Tibial artery (tissue), 4 donors: ENCODE measurements at regions not wholly inside any gene's neighbourhood (a gene's known extent, or its start where the extent isn't known, plus 50 kb on each side); places are given as distances from the start of the nearest gene placed in this dataset.

ENCODE experiments used
- DNase-seq, 2 donors: peaks; one replicate each; pipeline ENCODE4 v3.0.0-alpha.2; 2019
- H3K27ac ChIP-seq, 2 donors: fragments of 200-600 bp; sonication (generic) in 1 of 2; 1 replicate in 1 of 2; 2 replicates in 1 of 2; pipeline ENCODE4 v1.5.1; 2018 to 2019; ENCODE audit warnings: mild to moderate bottlenecking in 1 of 2
- H3K27me3 ChIP-seq, 2 donors: fragments of 200-600 bp; sonication (generic) in 1 of 2; one replicate each; pipeline versions ENCODE4 v1.5.1 to v1.6.0; 2016 to 2019
- H3K36me3 ChIP-seq, 3 donors: fragments of 200-600 bp; sonication (generic) in 2 of 3; one replicate each; pipeline ENCODE4 v1.5.1; 2016 to 2019; ENCODE audit warnings: mild to moderate bottlenecking in 2 of 3
- H3K4me1 ChIP-seq, 4 donors: fragments of 200-600 bp; sonication (generic) in 2 of 4; 1 replicate in 3 of 4; 2 replicates in 1 of 4; pipeline ENCODE4 v1.5.1; 2016 to 2019
- H3K4me3 ChIP-seq, 2 donors: fragments of 200-600 bp; sonication (generic) in 1 of 2; 1 replicate in 1 of 2; 2 replicates in 1 of 2; pipeline ENCODE4 v1.5.1; 2018 to 2019; ENCODE audit warnings: mild to moderate bottlenecking in 2 of 2
- H3K9me3 ChIP-seq, 3 donors: fragments of 200-600 bp; sonication (generic) in 1 of 3; one replicate each; pipeline ENCODE4 v1.5.1; 2016 to 2019
- intact Hi-C: fragments of 100-400 bp; cut with DNase I; formaldehyde crosslinking; loops from one replicate; pipeline ENCODE4 v1.15.0; 2023; ENCODE audit warnings: low total_unique reads
- TF ChIP-seq, protein P1 (sequence below), 2 experiments: fragments of 200-600 bp in 1 of 2; fragments of 450-650 bp in 1 of 2; IDR thresholded peaks; one replicate each; pipeline ENCODE4 v1.5.1; 2017 to 2019; ENCODE audit warnings: antibody characterized with exemption in 2 of 2, mild to moderate bottlenecking in 1 of 2, moderate library complexity in 1 of 2

DNA sequence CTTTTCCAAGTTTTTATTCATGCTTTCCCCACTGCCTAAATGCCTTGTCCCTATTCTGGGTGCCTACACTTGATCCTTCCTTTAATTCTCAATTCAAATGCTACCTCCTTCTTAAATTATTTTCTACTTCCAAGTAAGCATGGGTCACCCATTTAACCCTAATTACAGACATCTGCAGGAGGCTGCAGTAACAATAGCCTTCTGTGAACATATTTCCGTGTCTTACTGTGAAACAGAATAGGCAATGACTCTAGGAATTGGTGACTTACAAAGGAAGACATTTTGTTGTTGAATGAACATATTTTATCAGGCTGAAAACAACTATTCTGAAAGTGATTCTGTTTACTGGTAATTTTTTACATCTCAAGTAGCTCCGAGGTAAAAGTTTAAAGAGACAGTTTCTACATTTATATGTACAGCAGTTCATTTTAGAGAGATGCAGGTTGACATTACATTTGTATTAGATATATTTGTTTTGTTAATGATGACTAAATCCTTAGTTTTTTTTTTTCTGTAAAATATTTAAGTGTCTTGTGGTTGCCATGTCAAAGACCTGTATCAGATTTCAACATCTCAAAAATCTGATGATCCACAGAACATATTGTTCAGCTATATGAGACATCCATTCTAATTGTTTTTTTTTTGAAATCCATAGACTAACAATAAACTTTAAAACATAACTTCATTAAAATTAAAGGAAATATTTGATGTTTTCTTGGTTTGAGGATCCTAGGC, 316.8 kb downstream of the CASP12 start:
- intact Hi-C loops = no loop called here
- H3K27ac ChIP-seq = no peak overlapping the region
- no peak overlapping the region for H3K4me3 ChIP-seq
- TF ChIP-seq, protein P1, sequence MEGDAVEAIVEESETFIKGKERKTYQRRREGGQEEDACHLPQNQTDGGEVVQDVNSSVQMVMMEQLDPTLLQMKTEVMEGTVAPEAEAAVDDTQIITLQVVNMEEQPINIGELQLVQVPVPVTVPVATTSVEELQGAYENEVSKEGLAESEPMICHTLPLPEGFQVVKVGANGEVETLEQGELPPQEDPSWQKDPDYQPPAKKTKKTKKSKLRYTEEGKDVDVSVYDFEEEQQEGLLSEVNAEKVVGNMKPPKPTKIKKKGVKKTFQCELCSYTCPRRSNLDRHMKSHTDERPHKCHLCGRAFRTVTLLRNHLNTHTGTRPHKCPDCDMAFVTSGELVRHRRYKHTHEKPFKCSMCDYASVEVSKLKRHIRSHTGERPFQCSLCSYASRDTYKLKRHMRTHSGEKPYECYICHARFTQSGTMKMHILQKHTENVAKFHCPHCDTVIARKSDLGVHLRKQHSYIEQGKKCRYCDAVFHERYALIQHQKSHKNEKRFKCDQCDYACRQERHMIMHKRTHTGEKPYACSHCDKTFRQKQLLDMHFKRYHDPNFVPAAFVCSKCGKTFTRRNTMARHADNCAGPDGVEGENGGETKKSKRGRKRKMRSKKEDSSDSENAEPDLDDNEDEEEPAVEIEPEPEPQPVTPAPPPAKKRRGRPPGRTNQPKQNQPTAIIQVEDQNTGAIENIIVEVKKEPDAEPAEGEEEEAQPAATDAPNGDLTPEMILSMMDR (IDR thresholded peaks at IDR 0.05) = no peak
- H3K36me3 ChIP-seq = no peaks in the 10 kb centered on the region
- H3K27me3 ChIP-seq = no peaks in the 10 kb centered on the region
- peaks cover 0 to 5% (median 0%) of the 10 kb centered on the region in 3 donors for H3K9me3 ChIP-seq
- DNase-seq = no peak
- H3K4me1 ChIP-seq = no peaks in the 10 kb centered on the region

DNA sequence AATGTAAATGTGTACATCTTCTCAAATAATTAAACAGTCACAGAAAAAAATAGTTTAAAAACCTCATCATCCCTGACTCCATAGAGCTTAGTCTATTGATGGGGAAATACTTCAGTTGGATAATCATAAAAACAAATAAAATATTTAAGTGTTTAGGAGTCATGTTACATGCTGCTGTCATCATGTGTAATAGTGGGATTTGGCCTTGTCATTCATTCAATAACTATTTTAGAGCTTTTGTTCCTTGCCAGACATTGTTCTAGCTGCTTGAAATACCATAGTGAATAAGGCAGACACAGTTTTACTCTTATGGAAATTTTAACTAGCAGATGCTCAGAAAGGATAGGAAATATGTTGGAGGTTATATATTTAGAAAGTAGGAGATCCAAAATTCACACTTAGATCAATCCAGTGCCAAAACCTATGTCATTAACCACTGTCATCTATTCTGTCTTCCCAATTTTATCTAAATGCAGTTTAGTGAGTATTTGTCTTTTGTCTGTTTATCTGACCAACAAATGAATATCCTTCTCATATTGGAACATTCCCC, 324.7 kb downstream of the CASP12 start:
- intact Hi-C loops = no loop called here
- Histone ChIP-seq H3K4me1 (no peaks in the 10 kb centered on the region), H3K4me3 (no peak overlapping the region), H3K9me3 (peaks cover 0 to 5% (median 0%) of the 10 kb centered on the region in 3 donors), H3K27ac (no peak overlapping the region), H3K27me3 (no peaks in the 10 kb centered on the region), H3K36me3 (no peaks in the 10 kb centered on the region)
- TF ChIP-seq, protein P1 (IDR thresholded peaks at IDR 0.05) = no peak
- no peak for DNase-seq

DNA sequence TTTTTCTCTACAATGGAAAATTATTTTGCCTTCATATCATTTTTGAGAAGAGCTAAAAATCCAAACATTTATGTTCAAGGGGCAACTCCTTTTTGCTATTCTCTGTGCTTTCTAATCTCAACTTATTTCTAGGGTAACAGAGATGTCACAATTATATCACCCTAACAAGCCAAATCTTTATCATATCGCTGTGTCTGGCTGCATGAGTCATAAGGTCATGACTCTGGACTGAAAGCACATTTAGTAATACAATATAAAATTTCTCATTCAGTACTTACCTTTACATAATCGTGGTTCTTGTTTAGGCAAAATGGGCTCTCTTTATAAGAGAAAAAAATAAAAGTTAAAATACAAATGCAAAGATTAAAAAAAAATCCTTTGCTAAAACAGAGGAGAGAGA, 326.0 kb downstream of the CASP12 start:
- H3K4me3 ChIP-seq = no peak overlapping the region
- no peaks in the 10 kb centered on the region for H3K4me1 ChIP-seq
- H3K36me3 ChIP-seq = no peaks in the 10 kb centered on the region
- H3K27ac ChIP-seq = no peak overlapping the region
- TF ChIP-seq, protein P1 (IDR thresholded peaks at IDR 0.05) = no peak
- intact Hi-C loops = no loop called here
- H3K9me3 ChIP-seq = no peaks in the 10 kb centered on the region
- no peak for DNase-seq
- no peaks in the 10 kb centered on the region for H3K27me3 ChIP-seq

DNA sequence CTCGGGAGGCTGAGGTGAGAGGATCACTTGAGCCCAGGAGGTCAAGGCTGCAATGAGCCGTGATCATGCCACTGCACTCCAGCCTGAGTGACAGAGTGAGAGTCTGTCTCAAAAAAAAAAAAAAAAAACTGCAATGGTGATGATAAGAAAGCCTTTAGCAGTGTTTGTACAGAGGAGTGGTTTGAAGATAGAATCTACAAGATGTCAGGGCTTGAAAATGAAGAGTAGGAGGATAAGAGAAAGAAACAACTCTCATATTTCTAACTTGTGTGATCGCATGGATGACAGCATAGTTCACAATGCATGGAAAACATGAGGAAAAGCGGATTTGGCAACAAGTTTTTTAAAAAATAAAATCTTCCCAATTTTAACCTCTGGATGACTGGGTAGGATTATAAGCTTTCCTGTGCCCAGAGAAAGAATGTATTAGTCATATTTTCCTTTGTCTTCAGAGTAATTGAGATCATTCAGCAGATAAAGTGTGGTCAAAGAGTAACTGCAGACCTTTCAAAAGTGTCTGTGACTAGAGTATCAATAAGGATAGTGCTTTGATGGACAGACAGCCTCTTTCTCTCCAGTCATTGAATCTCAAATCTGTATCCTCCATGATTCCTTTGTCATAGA, 328.1 kb downstream of the CASP12 start:
- H3K36me3 ChIP-seq = no peaks in the 10 kb centered on the region
- no peaks in the 10 kb centered on the region for H3K4me1 ChIP-seq
- H3K27me3 ChIP-seq = no peaks in the 10 kb centered on the region
- TF ChIP-seq, protein P1 (IDR thresholded peaks at IDR 0.05) = no peak
- H3K9me3 ChIP-seq = no peaks in the 10 kb centered on the region
- no peak for DNase-seq
- no peak overlapping the region for H3K27ac ChIP-seq
- H3K4me3 ChIP-seq = no peak overlapping the region
- intact Hi-C loops = no loop called here

DNA sequence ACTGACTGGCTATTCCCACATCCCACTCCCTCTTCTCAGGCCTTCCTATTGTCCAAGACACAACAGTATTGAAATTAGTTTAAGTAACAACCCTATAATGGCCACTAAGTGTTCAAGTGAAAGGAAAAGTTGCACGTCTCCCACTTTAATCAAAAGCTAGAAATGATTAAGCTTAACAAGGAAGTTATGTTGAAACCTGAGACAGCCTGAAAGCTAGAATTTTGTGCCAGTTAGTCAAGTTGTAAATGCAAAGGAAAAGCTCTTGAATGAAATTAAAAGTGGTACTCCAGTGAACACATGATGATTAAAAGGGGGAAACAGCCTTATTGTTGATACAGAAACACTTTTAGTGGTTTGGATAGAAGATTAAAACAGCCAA, 332.7 kb downstream of the CASP12 start:
- no peaks in the 10 kb centered on the region for H3K4me1 ChIP-seq
- no peak overlapping the region for H3K4me3 ChIP-seq
- H3K27ac ChIP-seq = no peak overlapping the region
- DNase-seq = no peak
- intact Hi-C loops = no loop called here
- TF ChIP-seq, protein P1 (IDR thresholded peaks at IDR 0.05) = no peak
- H3K9me3 ChIP-seq = no peaks in the 10 kb centered on the region
- no peaks in the 10 kb centered on the region for H3K27me3 ChIP-seq
- H3K36me3 ChIP-seq = no peaks in the 10 kb centered on the region
